ENCODE measurements at regions not wholly inside any gene's neighbourhood (a gene's known extent, or its start where the extent isn't known, plus 50 kb on each side); places are given as distances from the start of the nearest gene placed in this dataset.
A peak's percentile ranks its signal among the peaks of the same experiment; 100 is the strongest.
"Not testable (repeated sequence)": the region's sequence is repeated elsewhere in the genome, so short reads cannot be mapped to it uniquely, and the experiment has no call there.

GRCh38 chr19:14255902-14256649, 50.1 kb upstream of the ADGRL1 start:
- H3K36me3 ChIP-seq (ENCODE audit: control insufficient read depth in 2 of 2, insufficient read depth in 1 of 2, low read length in 2 of 2); H3K4me3 ChIP-seq (ENCODE audit: low read depth, low read length); H3K27ac ChIP-seq (ENCODE audit: extremely low read depth, low read depth, low read length); H3K9me3 ChIP-seq (ENCODE audit: control insufficient read depth, insufficient read depth, low read depth, low read length); H3K4me1 ChIP-seq (ENCODE audit: control insufficient read depth, insufficient read depth, low read length); CTCF ChIA-PET: not testable (repeated sequence)
- TF ChIP-seq SP2 (tag by site-specific recombination; IDR thresholded peaks at IDR 0.05): peak; percentile 41
- TF ChIP-seq ZNF366 (tag by site-specific recombination; conservative IDR thresholded peaks at IDR 0.05): peak; percentile 76
- TF ChIP-seq SP3 (tag by site-specific recombination; IDR thresholded peaks at IDR 0.05): peak; percentile 23; the same call in 1 of the 2 replicates
- peak; percentile 84 for TF ChIP-seq PRDM1 (tag by site-specific recombination; IDR thresholded peaks at IDR 0.05)
- POLR2A ChIA-PET: interaction anchor here (0.7 kb wide), 1 partner anchor 564 kb away, joined by 5 read pairs; no protein-coding TSS in a partner anchor

Data from HEK293 (cell line).